ENCODE measurements at regions not wholly inside any gene's neighbourhood (a gene's known extent, or its start where the extent isn't known, plus 50 kb on each side); places are given as distances from the start of the nearest gene placed in this dataset.
A peak's percentile ranks its signal among the peaks of the same experiment; 100 is the strongest.

GRCh38 chr1:91617285-91617765 is 116.7 kb downstream of the CDC7 start:
- Histone ChIP-seq H3K27me3 (no peaks in the 10 kb centered on the region), H3K4me1 (no peaks in the 10 kb centered on the region), H3K36me3 (no peaks in the 10 kb centered on the region), H3K27ac (no peak overlapping the region), H3K4me3 (no peak overlapping the region), H3K9me3 (replicated peaks) (no peaks in the 10 kb centered on the region)
- DNase-seq: no peak

GRCh38 chr1:91619881-91620280 is 119.2 kb downstream of the CDC7 start:
- Histone ChIP-seq H3K4me3 (no peak overlapping the region), H3K27ac (no peak overlapping the region), H3K4me1 (no peaks in the 10 kb centered on the region)

GRCh38 chr1:91621360-91621759 is 120.7 kb downstream of the CDC7 start:
- no peak overlapping the region for H3K27ac ChIP-seq
- H3K36me3 ChIP-seq: no peaks in the 10 kb centered on the region
- H3K4me1 ChIP-seq: no peaks in the 10 kb centered on the region
- H3K27me3 ChIP-seq: no peaks in the 10 kb centered on the region
- no peak for DNase-seq
- H3K9me3 ChIP-seq (replicated peaks): no peaks in the 10 kb centered on the region
- no peak overlapping the region for H3K4me3 ChIP-seq

More at GRCh38 chr1:91619881-91620280, 119.2 kb downstream of the CDC7 start:
- Histone ChIP-seq H3K27me3 (no peaks in the 10 kb centered on the region), H3K9me3 (replicated peaks) (no peaks in the 10 kb centered on the region), H3K36me3 (no peaks in the 10 kb centered on the region)
- DNase-seq: no peak

- Histone ChIP-seq H3K4me1 (no peaks in the 10 kb centered on the region), H3K4me3 (no peak overlapping the region), H3K27ac (no peak overlapping the region)
Observed at GRCh38 chr1:91621907-91622306, 121.3 kb downstream of the CDC7 start.

GRCh38 chr1:91622616-91623015 is 122.0 kb downstream of the CDC7 start:
- no peak for DNase-seq
- Histone ChIP-seq H3K4me1 (no peaks in the 10 kb centered on the region), H3K27me3 (no peaks in the 10 kb centered on the region), H3K9me3 (replicated peaks) (no peaks in the 10 kb centered on the region), H3K36me3 (no peaks in the 10 kb centered on the region), H3K27ac (no peak overlapping the region), H3K4me3 (no peak overlapping the region)

More at GRCh38 chr1:91621907-91622306, 121.3 kb downstream of the CDC7 start:
- DNase-seq: no peak
- Histone ChIP-seq H3K27me3 (no peaks in the 10 kb centered on the region), H3K36me3 (no peaks in the 10 kb centered on the region), H3K9me3 (replicated peaks) (no peaks in the 10 kb centered on the region)

GRCh38 chr1:91623020-91623419 is 122.4 kb downstream of the CDC7 start:
- Histone ChIP-seq H3K36me3 (no peaks in the 10 kb centered on the region), H3K27me3 (no peaks in the 10 kb centered on the region), H3K9me3 (replicated peaks) (no peaks in the 10 kb centered on the region), H3K27ac (no peak overlapping the region), H3K4me1 (no peaks in the 10 kb centered on the region), H3K4me3 (no peak overlapping the region)
- DNase-seq: peak in 1 of 2 experiments; percentile 20

- DNase-seq: no peak
- Histone ChIP-seq H3K27me3 (no peaks in the 10 kb centered on the region), H3K4me3 (no peak overlapping the region), H3K9me3 (replicated peaks) (no peaks in the 10 kb centered on the region), H3K27ac (no peak overlapping the region), H3K36me3 (no peaks in the 10 kb centered on the region), H3K4me1 (no peaks in the 10 kb centered on the region)
Observed at GRCh38 chr1:91624331-91624730, 123.7 kb downstream of the CDC7 start.
